ENCODE measurements at regions not wholly inside any gene's neighbourhood (a gene's known extent, or its start where the extent isn't known, plus 50 kb on each side); places are given as distances from the start of the nearest gene placed in this dataset.

- ChIA-PET POLR2A (interaction anchor here (0.6 to 1.2 kb wide), 5 partner anchors 18 to 301 kb away, joined by 3 to 4 read pairs (median 4); no protein-coding TSS in a partner anchor), CTCF (ENCODE audit: unreplicated experiment) (no interaction called here)
- TF ChIP-seq EZH2phosphoT487 (IDR thresholded peaks at IDR 0.05; ENCODE audit: borderline replicate concordance, low read depth, low read length) (no peak), CTCF (conservative IDR thresholded peaks at IDR 0.05; ENCODE audit: low read length) (no peak)
- no peak overlapping the region for H3K4me2 ChIP-seq (ENCODE audit: low read length)
- no peaks in the 10 kb centered on the region for H3K4me1 ChIP-seq (ENCODE audit: insufficient read depth, low read length, poor library complexity, severe bottlenecking)
- no peak for DNase-seq (ENCODE audit: low spot score)
- no peaks in the 10 kb centered on the region for H4K20me1 ChIP-seq (ENCODE audit: insufficient read depth, low read length)
- H2AFZ ChIP-seq (ENCODE audit: low read length) = no peak overlapping the region
- H3K27ac ChIP-seq (ENCODE audit: low read depth, low read length, poor library complexity, severe bottlenecking) = no peak overlapping the region
- intact Hi-C loops (cut with micrococcal nuclease; ENCODE audit: unreplicated experiment) = no loop called here
- no peaks in the 10 kb centered on the region for H3K9me2 ChIP-seq (ENCODE audit: insufficient read depth, low read length)
- H3K4me3 ChIP-seq (ENCODE audit: low read depth, low read length, poor library complexity, severe bottlenecking) = no peak overlapping the region
- no peaks in the 10 kb centered on the region for H3K36me3 ChIP-seq (ENCODE audit: insufficient read depth, low read length)
- H3K9me3 ChIP-seq (ENCODE audit: low read length) = no peaks in the 10 kb centered on the region
- no peaks in the 10 kb centered on the region for H3K79me2 ChIP-seq (ENCODE audit: insufficient read depth, low read depth, low read length)
- BruUV-seq (replicated peaks) = no TSS peak
Measured at GRCh38 chr1:193562121-193562520, 375.7 kb upstream of the B3GALT2 start.

- H3K4me1 ChIP-seq (ENCODE audit: insufficient read depth, low read length, poor library complexity, severe bottlenecking) = no peaks in the 10 kb centered on the region
- H3K36me3 ChIP-seq (ENCODE audit: insufficient read depth, low read length) = no peaks in the 10 kb centered on the region
- intact Hi-C loops (cut with micrococcal nuclease; ENCODE audit: unreplicated experiment) = no loop called here
- ChIA-PET POLR2A (interaction anchor here (0.6 to 1.0 kb wide), 3 partner anchors 9 to 22 kb away, joined by 3 read pairs; no protein-coding TSS in a partner anchor), CTCF (ENCODE audit: unreplicated experiment) (no interaction called here)
- H3K79me2 ChIP-seq (ENCODE audit: insufficient read depth, low read depth, low read length) = no peaks in the 10 kb centered on the region
- H3K9me3 ChIP-seq (ENCODE audit: low read length) = no peaks in the 10 kb centered on the region
- TF ChIP-seq CTCF (conservative IDR thresholded peaks at IDR 0.05; ENCODE audit: low read length) (no peak), EZH2phosphoT487 (IDR thresholded peaks at IDR 0.05; ENCODE audit: borderline replicate concordance, low read depth, low read length) (no peak)
- no TSS peak for BruUV-seq (replicated peaks)
- H4K20me1 ChIP-seq (ENCODE audit: insufficient read depth, low read length) = no peaks in the 10 kb centered on the region
- H3K9me2 ChIP-seq (ENCODE audit: insufficient read depth, low read length) = no peaks in the 10 kb centered on the region; the same call in 1 of the 2 replicates
- H3K4me2 ChIP-seq (ENCODE audit: low read length) = no peak overlapping the region
- H2AFZ ChIP-seq (ENCODE audit: low read length) = no peak overlapping the region
- DNase-seq (ENCODE audit: low spot score) = no peak
- no peak overlapping the region for H3K27ac ChIP-seq (ENCODE audit: low read depth, low read length, poor library complexity, severe bottlenecking)
- H3K4me3 ChIP-seq (ENCODE audit: low read depth, low read length, poor library complexity, severe bottlenecking) = no peak overlapping the region
Measured at GRCh38 chr1:193558491-193559028, 372.1 kb upstream of the B3GALT2 start.

GRCh38 chr1:193555662-193556441, 369.4 kb upstream of the B3GALT2 start:
- no peak overlapping the region for H3K4me2 ChIP-seq (ENCODE audit: low read length)
- H2AFZ ChIP-seq (ENCODE audit: low read length) = no peak overlapping the region
- no peaks in the 10 kb centered on the region; the same call in 1 of the 2 replicates for H3K9me2 ChIP-seq (ENCODE audit: insufficient read depth, low read length)
- H3K4me1 ChIP-seq (ENCODE audit: insufficient read depth, low read length, poor library complexity, severe bottlenecking) = no peaks in the 10 kb centered on the region
- no peaks in the 10 kb centered on the region for H3K36me3 ChIP-seq (ENCODE audit: insufficient read depth, low read length)
- no peak overlapping the region for H3K4me3 ChIP-seq (ENCODE audit: low read depth, low read length, poor library complexity, severe bottlenecking)
- intact Hi-C loops (cut with micrococcal nuclease; ENCODE audit: unreplicated experiment) = no loop called here
- H4K20me1 ChIP-seq (ENCODE audit: insufficient read depth, low read length) = no peaks in the 10 kb centered on the region
- H3K27ac ChIP-seq (ENCODE audit: low read depth, low read length, poor library complexity, severe bottlenecking) = no peak overlapping the region
- DNase-seq (ENCODE audit: low spot score) = no peak
- H3K9me3 ChIP-seq (ENCODE audit: low read length) = no peaks in the 10 kb centered on the region
- POLR2A ChIA-PET = no interaction called here
- no TSS peak for BruUV-seq (replicated peaks)
- H3K79me2 ChIP-seq (ENCODE audit: insufficient read depth, low read depth, low read length) = no peaks in the 10 kb centered on the region
- CTCF ChIA-PET (ENCODE audit: unreplicated experiment) = no interaction called here
- TF ChIP-seq EZH2phosphoT487 (IDR thresholded peaks at IDR 0.05; ENCODE audit: borderline replicate concordance, low read depth, low read length) = no peak
- no peak for TF ChIP-seq CTCF (conservative IDR thresholded peaks at IDR 0.05; ENCODE audit: low read length)
